Choroid plexus epithelial cell (primary cell): ENCODE measurements at regions not wholly inside any gene's neighbourhood (a gene's known extent, or its start where the extent isn't known, plus 50 kb on each side); places are given as distances from the start of the nearest gene placed in this dataset.
A peak's percentile ranks its signal among the peaks of the same experiment; 100 is the strongest.

ENCODE experiments used
- DNase-seq: peaks from one replicate; pipeline ENCODE4 v3.0.0-alpha.2; 2010; ENCODE audit warnings: low read depth
- H3K4me3 ChIP-seq: 2 replicates; pipeline ENCODE4 v1.5.1; 2011; ENCODE audit warnings: low read depth, mild to moderate bottlenecking, control low read depth, low read length, moderate library complexity
- CTCF ChIP-seq: conservative IDR thresholded peaks from 2 replicates; pipeline ENCODE4 v1.5.1; 2011; ENCODE audit warnings: low read depth, mild to moderate bottlenecking, control low read depth, inconsistent platforms, low read length, moderate library complexity

- DNase-seq = no peak
- TF ChIP-seq CTCF = no peak
Measured at GRCh38 chr11:134823970-134824369, 411.9 kb upstream of the B3GAT1 start.

GRCh38 chr11:134822897-134823296 is 410.9 kb upstream of the B3GAT1 start:
- no peak for TF ChIP-seq CTCF
- H3K4me3 ChIP-seq = no peak overlapping the region
- DNase-seq = no peak

More at GRCh38 chr11:134823970-134824369, 411.9 kb upstream of the B3GAT1 start:
- no peak overlapping the region for H3K4me3 ChIP-seq

- no peak for DNase-seq
- no peak for TF ChIP-seq CTCF
- no peak overlapping the region for H3K4me3 ChIP-seq
Measured at GRCh38 chr11:134821422-134821821, 409.4 kb upstream of the B3GAT1 start.

GRCh38 chr11:134819041-134819440 is 407.0 kb upstream of the B3GAT1 start:
- TF ChIP-seq CTCF = peak; percentile 16
- DNase-seq = no peak
- no peak overlapping the region for H3K4me3 ChIP-seq

DNA sequence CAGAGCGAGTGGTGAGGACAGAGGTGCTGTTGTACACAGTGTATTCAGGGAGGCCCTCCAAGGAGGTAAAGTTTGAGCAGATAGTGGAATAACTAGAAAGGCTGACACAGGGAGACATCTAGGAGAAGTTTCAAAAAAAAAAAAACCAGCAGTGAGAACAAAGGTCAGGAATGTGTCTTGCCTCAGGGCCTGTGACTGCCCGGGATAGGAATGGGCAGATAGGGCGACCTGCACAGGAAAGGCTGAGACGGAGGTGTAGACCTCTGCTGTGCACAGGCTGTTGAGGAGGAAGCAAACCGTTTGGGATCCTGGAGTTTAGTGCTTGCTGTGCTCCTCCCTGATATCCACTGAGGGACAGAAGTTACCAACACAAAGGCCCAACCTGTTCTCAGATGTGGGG is 406.5 kb upstream of the B3GAT1 start:
- no peak for TF ChIP-seq CTCF
- no peak for DNase-seq
- no peak overlapping the region for H3K4me3 ChIP-seq

GRCh38 chr11:134815404-134815803 is 403.4 kb upstream of the B3GAT1 start:
- no peak for TF ChIP-seq CTCF
- no peak overlapping the region for H3K4me3 ChIP-seq
- no peak for DNase-seq

GRCh38 chr11:134807997-134808396 is 396.0 kb upstream of the B3GAT1 start:
- DNase-seq = no peak
- no peak overlapping the region for H3K4me3 ChIP-seq
- TF ChIP-seq CTCF = no peak
